ENCODE measurements at regions not wholly inside any gene's neighbourhood (a gene's known extent, or its start where the extent isn't known, plus 50 kb on each side); places are given as distances from the start of the nearest gene placed in this dataset.

GRCh38 chr6:139531148-139532115 is 157.0 kb upstream of the CITED2 start (continued):
- TF ChIP-seq SREBF1 (IDR thresholded peaks at IDR 0.05; ENCODE audit: borderline replicate concordance, low read depth, low read length) (no peak), POLR2H (tag; IDR thresholded peaks at IDR 0.05; ENCODE audit: low read depth) (no peak), ZNF384 (IDR thresholded peaks at IDR 0.05; ENCODE audit: low read depth, low read length) (no peak), CBFA2T2 (conservative IDR thresholded peaks at IDR 0.05) (peak; percentile 4; the same call in 1 of the 2 replicates), MEIS2 (IDR thresholded peaks at IDR 0.05; ENCODE audit: partially characterized antibody) (peak; percentile 64), ZBTB34 (CRISPR knock-in tag; IDR thresholded peaks at IDR 0.05) (no peak), SFPQ (IDR thresholded peaks at IDR 0.05; ENCODE audit: low read depth, low read length) (no peak), ZNF75A (CRISPR knock-in tag; IDR thresholded peaks at IDR 0.05) (no peak), HDAC2 (IDR thresholded peaks at IDR 0.05) (no peak), IRF2 (CRISPR knock-in tag; IDR thresholded peaks at IDR 0.05) (no peak), NR4A1 (CRISPR knock-in tag; IDR thresholded peaks at IDR 0.05) (no peak), NR4A1 (tag; IDR thresholded peaks at IDR 0.05) (no peak), PRPF4 (IDR thresholded peaks at IDR 0.05; ENCODE audit: insufficient read depth, low read depth, low read length, poor library complexity, severe bottlenecking) (no peak), ZNF408 (CRISPR knock-in tag; IDR thresholded peaks at IDR 0.05; ENCODE audit: low read depth) (no peak), NFXL1 (CRISPR knock-in tag; IDR thresholded peaks at IDR 0.05) (no peak), ZNF766 (CRISPR knock-in tag; conservative IDR thresholded peaks at IDR 0.05) (0 out of 2 replicates have a peak, but pooled peaks have one; percentile 32), TARDBP (IDR thresholded peaks at IDR 0.05) (no peak), ZFP36 (IDR thresholded peaks at IDR 0.05; ENCODE audit: low read depth, low read length, partially characterized antibody) (no peak), ATF7 (IDR thresholded peaks at IDR 0.05) (no peak), HNRNPL (IDR thresholded peaks at IDR 0.05; ENCODE audit: low read depth, low read length) (no peak), ZFP91 (CRISPR knock-in tag; IDR thresholded peaks at IDR 0.05) (no peak), FOXK1 (CRISPR knock-in tag; IDR thresholded peaks at IDR 0.05; ENCODE audit: borderline replicate concordance) (no peak), HES1 (IDR thresholded peaks at IDR 0.05; ENCODE audit: low read depth) (no peak), U2AF2 (optimal IDR thresholded peaks at IDR 0.05; ENCODE audit: low read depth, low read length) (no peak)

All from K562 (cell line).